B cell (primary cell): ENCODE measurements at regions not wholly inside any gene's neighbourhood (a gene's known extent, or its start where the extent isn't known, plus 50 kb on each side); places are given as distances from the start of the nearest gene placed in this dataset.

ENCODE experiments used
- ATAC-seq: fragments of 200-7000 bp; cut with Tn5 transposase; one replicate; pipeline ENCODE4 v1.10.0; 2021; ENCODE audit warnings: low read depth, mild to moderate bottlenecking, moderate number of reproducible peaks, moderate library complexity
- CTCF ChIA-PET: fragments of 350-600 bp; sonication (Branson Sonifier 250); formaldehyde crosslinking; loops from one replicate; lab custom pipeline; 2021; ENCODE audit warnings: antibody characterized with exemption, inconsistent platforms; lab: Charles Lee
- POLR2A ChIA-PET: fragments of 350-600 bp; sonication (Branson Sonifier 250); formaldehyde crosslinking; loops from one replicate; lab custom pipeline; 2021; ENCODE audit warnings: antibody characterized with exemption; lab: Charles Lee
- DNase-seq: peaks from one replicate; pipeline ENCODE4 v3.0.0; 2013
- H2AFZ ChIP-seq: 2 replicates; pipeline ENCODE4 v1.6.1; 2012; ENCODE audit warnings: mild to moderate bottlenecking, low read depth, low read length; ENCODE audit not compliant: insufficient read depth, poor library complexity, severe bottlenecking
- H3K27ac ChIP-seq, 2 donors: 1 replicate in 1 of 2; 2 replicates in 1 of 2; pipeline ENCODE4 v1.5.1; 2012 to 2013; ENCODE audit warnings: low read length in 2 of 2, mild to moderate bottlenecking in 2 of 2, moderate library complexity in 1 of 2
- H3K27me3 ChIP-seq, 4 experiments: fragments of 200-600 bp in 1 of 4; sonication (generic) in 1 of 4; replicated peaks in 1 of 4; 1 replicate in 2 of 4; 2 replicates in 2 of 4; pipeline versions ENCODE4 v1.6.1 to v1.7.0; 2013 to 2016; ENCODE audit warnings: low read length in 3 of 4, mild to moderate bottlenecking in 2 of 4, mixed read lengths in 1 of 4, moderate library complexity in 1 of 4; ENCODE audit not compliant: insufficient read depth in 4 of 4, control insufficient read depth in 3 of 4; ENCODE audit errors: control extremely low read depth in 1 of 4
- H3K36me3 ChIP-seq, 2 experiments: replicated peaks in 1 of 2; 1 replicate in 1 of 2; 2 replicates in 1 of 2; pipeline versions ENCODE4 v1.6.1 to v1.7.1; 2013; ENCODE audit warnings: low read length in 1 of 2; ENCODE audit not compliant: insufficient read depth in 2 of 2, control insufficient read depth in 1 of 2; ENCODE audit errors: control extremely low read depth in 1 of 2, extremely low read depth in 1 of 2
- H3K4me1 ChIP-seq, 2 donors: fragments of 200-600 bp in 1 of 2; sonication (generic) in 1 of 2; 1 replicate in 1 of 2; 2 replicates in 1 of 2; pipeline versions ENCODE4 v1.5.1 to v1.6.1; 2013 to 2017; ENCODE audit warnings: low read length in 2 of 2; ENCODE audit not compliant: control insufficient read depth in 2 of 2, insufficient read depth in 2 of 2
- H3K4me2 ChIP-seq: replicated peaks from 2 replicates; pipeline ENCODE3; 2012; ENCODE audit warnings: mild to moderate bottlenecking, low read depth, low read length; ENCODE audit not compliant: poor library complexity, severe bottlenecking
- H3K4me3 ChIP-seq, 5 experiments: fragments of 200-600 bp in 1 of 5; sonication (generic) in 1 of 5; 1 replicate in 3 of 5; 2 replicates in 2 of 5; pipeline versions ENCODE4 v1.5.1 to v1.7.0; 2011 to 2016; ENCODE audit warnings: low read length in 4 of 5, mild to moderate bottlenecking in 4 of 5, low read depth in 2 of 5, control low read depth in 1 of 5, moderate library complexity in 1 of 5; ENCODE audit not compliant: insufficient read depth in 1 of 5; ENCODE audit errors: control extremely low read depth in 1 of 5, extremely low read depth in 1 of 5
- H3K79me2 ChIP-seq: fragments of 200-600 bp; sonication (generic); one replicate; pipeline ENCODE4 v1.6.0; 2016; ENCODE audit warnings: low read length; ENCODE audit not compliant: control insufficient read depth, insufficient read depth
- H3K9ac ChIP-seq: fragments of 200-600 bp; sonication (generic); 2 replicates; pipeline ENCODE4 v1.6.1; 2017; ENCODE audit warnings: mild to moderate bottlenecking, low read length, moderate library complexity
- H3K9me3 ChIP-seq, 3 donors: one replicate each; pipeline versions ENCODE4 v1.6.1 to v1.7.1; 2013; ENCODE audit warnings: low read length in 2 of 3; ENCODE audit not compliant: control insufficient read depth in 2 of 3, insufficient read depth in 1 of 3; ENCODE audit errors: control extremely low read depth in 1 of 3
- H4K20me1 ChIP-seq: 2 replicates; pipeline ENCODE4 v1.6.0; 2012; ENCODE audit warnings: mild to moderate bottlenecking, low read length; ENCODE audit not compliant: insufficient read depth, control insufficient read depth, poor library complexity, severe bottlenecking
- H3K27ac Mint-ChIP-seq: one replicate; pipeline ENCODE4 v1.8.0; 2021; ENCODE audit warnings: mixed read lengths
- H3K27me3 Mint-ChIP-seq: one replicate; pipeline ENCODE4 v1.8.0; 2021; ENCODE audit warnings: mixed read lengths
- H3K4me1 Mint-ChIP-seq: one replicate; pipeline ENCODE4 v1.8.0; 2021; ENCODE audit warnings: mixed read lengths
- H3K4me3 Mint-ChIP-seq: one replicate; pipeline ENCODE4 v1.8.0; 2021; ENCODE audit warnings: mixed read lengths
- H3K9me3 Mint-ChIP-seq: one replicate; pipeline ENCODE4 v1.8.0; 2022; ENCODE audit warnings: mixed read lengths; ENCODE audit not compliant: insufficient read depth
- EZH2 ChIP-seq: IDR thresholded peaks from 2 replicates; pipeline ENCODE4 v1.6.1; 2012; ENCODE audit warnings: borderline replicate concordance, low read depth, mild to moderate bottlenecking, moderate library complexity, low read length; ENCODE audit not compliant: insufficient read depth, poor library complexity, severe bottlenecking
- WGBS: methylation state at CpG from one replicate; pipeline ENCODE4 v1.1.5; 2013; ENCODE audit warnings: missing lambda C conversion rate; ENCODE audit not compliant: insufficient coverage; 5-methylcytosine and 5-hydroxymethylcytosine counted together
- intact Hi-C: fragments of 100-400 bp; cut with micrococcal nuclease; formaldehyde crosslinking; loops from one replicate; pipeline ENCODE4 v1.10.0; 2022
- TF ChIP-seq, protein P1 (sequence below): fragments of 200-600 bp; IDR thresholded peaks from one replicate; pipeline ENCODE4 v1.8.0; 2022; ENCODE audit warnings: antibody characterized with exemption, mild to moderate bottlenecking

DNA sequence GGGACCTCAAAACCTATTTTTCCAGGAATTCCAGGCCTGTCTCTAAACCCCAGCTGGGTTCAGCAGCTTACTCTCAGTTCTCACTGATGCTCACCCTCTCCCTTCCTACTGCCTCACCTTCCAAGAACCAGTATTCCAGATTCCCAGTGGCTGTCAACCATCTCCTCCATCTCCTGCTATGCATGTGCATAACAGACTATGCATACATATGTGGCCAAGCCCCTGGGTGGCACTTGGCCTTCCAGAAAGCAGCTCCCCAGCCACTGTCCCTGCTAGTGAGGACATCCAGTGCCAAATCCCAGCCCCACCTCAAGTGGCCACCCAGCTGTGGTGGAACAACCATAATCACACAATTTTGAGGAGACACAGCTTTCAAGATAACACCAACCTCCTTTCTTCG lies 475.7 kb upstream of the PKN2 start:
- ChIA-PET CTCF (interaction anchor here (1.2 kb wide), 1 partner anchor 28 kb away, joined by 4 read pairs; no protein-coding TSS in a partner anchor), POLR2A (no interaction called here)
- no CpG with 5 or more reads among the region's 1 CpG for WGBS
- Histone ChIP-seq H3K79me2 (no peaks in the 10 kb centered on the region), H3K9ac (no peak overlapping the region), H3K4me3 (no peak overlapping the region), H3K4me2 (no peak overlapping the region), H3K27me3 (no peaks in the 10 kb centered on the region), H4K20me1 (no peaks in the 10 kb centered on the region), H2AFZ (no peak overlapping the region), H3K4me1 (no peaks in the 10 kb centered on the region), H3K36me3 (no peaks in the 10 kb centered on the region), H3K9me3 (no peaks in the 10 kb centered on the region), H3K27ac (no peak overlapping the region)
- no peak for TF ChIP-seq EZH2
- TF ChIP-seq, protein P1, sequence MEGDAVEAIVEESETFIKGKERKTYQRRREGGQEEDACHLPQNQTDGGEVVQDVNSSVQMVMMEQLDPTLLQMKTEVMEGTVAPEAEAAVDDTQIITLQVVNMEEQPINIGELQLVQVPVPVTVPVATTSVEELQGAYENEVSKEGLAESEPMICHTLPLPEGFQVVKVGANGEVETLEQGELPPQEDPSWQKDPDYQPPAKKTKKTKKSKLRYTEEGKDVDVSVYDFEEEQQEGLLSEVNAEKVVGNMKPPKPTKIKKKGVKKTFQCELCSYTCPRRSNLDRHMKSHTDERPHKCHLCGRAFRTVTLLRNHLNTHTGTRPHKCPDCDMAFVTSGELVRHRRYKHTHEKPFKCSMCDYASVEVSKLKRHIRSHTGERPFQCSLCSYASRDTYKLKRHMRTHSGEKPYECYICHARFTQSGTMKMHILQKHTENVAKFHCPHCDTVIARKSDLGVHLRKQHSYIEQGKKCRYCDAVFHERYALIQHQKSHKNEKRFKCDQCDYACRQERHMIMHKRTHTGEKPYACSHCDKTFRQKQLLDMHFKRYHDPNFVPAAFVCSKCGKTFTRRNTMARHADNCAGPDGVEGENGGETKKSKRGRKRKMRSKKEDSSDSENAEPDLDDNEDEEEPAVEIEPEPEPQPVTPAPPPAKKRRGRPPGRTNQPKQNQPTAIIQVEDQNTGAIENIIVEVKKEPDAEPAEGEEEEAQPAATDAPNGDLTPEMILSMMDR, result no peak
- Mint-ChIP-seq H3K27me3 (no peaks in the 10 kb centered on the region), H3K4me3 (no peak overlapping the region), H3K9me3 (no peaks in the 10 kb centered on the region), H3K4me1 (no peaks in the 10 kb centered on the region), H3K27ac (no peak overlapping the region)
- DNase-seq (no peak), ATAC-seq (no peak)
- intact Hi-C loops, result no loop called here

DNA sequence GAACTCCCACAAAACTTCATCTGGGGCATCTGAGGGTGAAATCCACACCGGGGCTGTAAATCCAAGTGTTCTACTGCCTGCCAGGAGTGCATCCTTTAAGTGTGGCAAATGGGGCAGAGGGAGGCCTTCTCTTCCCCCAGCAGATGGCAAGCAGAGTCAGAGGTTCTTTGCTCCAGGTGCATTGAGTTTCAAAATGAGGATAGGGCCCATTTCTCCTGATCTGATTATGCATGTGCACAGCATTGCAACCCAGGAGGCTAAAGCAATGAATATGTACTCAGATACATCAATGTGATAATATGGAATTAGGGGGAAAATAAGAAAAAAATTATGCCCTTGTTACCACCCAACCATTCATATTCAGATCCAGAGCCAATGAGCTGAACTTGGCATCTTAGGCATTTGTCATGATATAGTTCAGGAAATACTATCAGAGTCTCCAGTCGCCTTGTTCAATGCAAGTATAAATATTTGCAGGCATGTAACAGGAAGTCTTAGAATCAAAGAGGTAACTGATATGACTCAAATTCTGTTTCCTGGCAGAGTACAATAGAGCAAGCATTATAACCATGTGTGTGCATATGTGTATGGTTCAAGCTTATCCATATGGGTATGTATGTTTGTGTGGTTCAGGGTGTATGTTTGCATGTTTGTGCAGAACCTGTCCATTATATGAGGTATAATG lies 473.8 kb upstream of the PKN2 start:
- Histone ChIP-seq H3K27me3 (no peaks in the 10 kb centered on the region), H3K4me3 (no peak overlapping the region), H3K9ac (no peak overlapping the region), H3K36me3 (no peaks in the 10 kb centered on the region), H3K27ac (no peak overlapping the region), H3K79me2 (no peaks in the 10 kb centered on the region), H3K4me1 (no peaks in the 10 kb centered on the region), H4K20me1 (no peaks in the 10 kb centered on the region), H3K9me3 (no peaks in the 10 kb centered on the region), H2AFZ (no peak overlapping the region), H3K4me2 (no peak overlapping the region)
- TF ChIP-seq EZH2, result no peak
- TF ChIP-seq, protein P1, result no peak
- intact Hi-C loops, result no loop called here
- CTCF ChIA-PET, result no interaction called here
- no peak overlapping the region for H3K27ac Mint-ChIP-seq
- 0% methylated on average over 1 of the region's 2 CpGs for WGBS
- H3K4me1 Mint-ChIP-seq, result no peaks in the 10 kb centered on the region
- no peak for ATAC-seq
- no peak for DNase-seq
- no peaks in the 10 kb centered on the region for H3K27me3 Mint-ChIP-seq
- POLR2A ChIA-PET, result no interaction called here
- no peak overlapping the region for H3K4me3 Mint-ChIP-seq
- H3K9me3 Mint-ChIP-seq, result no peaks in the 10 kb centered on the region
